A673 (cell line): ENCODE measurements at regions not wholly inside any gene's neighbourhood (a gene's known extent, or its start where the extent isn't known, plus 50 kb on each side); places are given as distances from the start of the nearest gene placed in this dataset.

Source experiments
- BruUV-seq: library from RNA; stranded (reverse); fragments of 400-500 nt; replicated peaks from 2 replicates; lab custom pipeline; 2021; lab: Mats Ljungman, UMichigan
- CTCF ChIA-PET: fragments of 300-600 bp; sonication (Branson Sonifier 250); formaldehyde crosslinking; loops from one replicate; lab custom pipeline; 2022; ENCODE audit warnings: antibody characterized with exemption; lab: Charles Lee
- POLR2A ChIA-PET: fragments of 300-600 bp; sonication (Branson Sonifier 250); formaldehyde crosslinking; loops from one replicate; lab custom pipeline; 2022; ENCODE audit warnings: antibody characterized with exemption; ENCODE audit not compliant: low non-redundant PET; lab: Charles Lee
- DNase-seq: peaks from one replicate; pipeline ENCODE4 v3.0.0-alpha.2; 2015; ENCODE audit warnings: low spot score
- H3K27ac ChIP-seq: fragments of 200-600 bp; sonication (generic); 2 replicates; pipeline ENCODE4 v1.5.1; 2016; ENCODE audit warnings: mixed run types, low read depth, mild to moderate bottlenecking, mixed read lengths, antibody characterized with exemption, low read length; ENCODE audit not compliant: poor library complexity, severe bottlenecking
- H3K27me3 ChIP-seq: fragments of 200-600 bp; sonication (generic); replicated peaks from 2 replicates; pipeline ENCODE4 v1.6.1; 2017; ENCODE audit warnings: mixed run types, low read depth, mild to moderate bottlenecking, mixed read lengths, antibody characterized with exemption, low read length; ENCODE audit not compliant: insufficient read depth, poor library complexity
- H3K36me3 ChIP-seq: fragments of 200-600 bp; sonication (generic); 2 replicates; pipeline ENCODE4 v1.6.1; 2016; ENCODE audit warnings: mixed run types, mild to moderate bottlenecking, mixed read lengths, antibody characterized with exemption, low read length; ENCODE audit not compliant: insufficient read depth, poor library complexity, severe bottlenecking
- H3K4me1 ChIP-seq: fragments of 200-600 bp; sonication (generic); 2 replicates; pipeline ENCODE4 v1.6.1; 2017; ENCODE audit warnings: mixed run types, mild to moderate bottlenecking, mixed read lengths, antibody characterized with exemption, low read length; ENCODE audit not compliant: insufficient read depth, poor library complexity, severe bottlenecking
- H3K4me3 ChIP-seq: fragments of 200-600 bp; sonication (generic); 2 replicates; pipeline ENCODE4 v1.5.1; 2016; ENCODE audit warnings: low read depth, mixed run types, mild to moderate bottlenecking, mixed read lengths, low read length; ENCODE audit not compliant: poor library complexity, severe bottlenecking
- H3K9me3 ChIP-seq: fragments of 200-600 bp; sonication (generic); 2 replicates; pipeline ENCODE4 v1.6.1; 2016; ENCODE audit warnings: mixed run types, low read depth, mild to moderate bottlenecking, mixed read lengths, antibody characterized with exemption, low read length; ENCODE audit not compliant: poor library complexity, severe bottlenecking
- CTCF ChIP-seq: fragments of 300-800, 200-600 bp; sonication (generic); conservative IDR thresholded peaks from 2 replicates; pipeline ENCODE4 v1.5.1; 2017; ENCODE audit warnings: low read depth, mild to moderate bottlenecking, antibody characterized with exemption, low read length, moderate library complexity, mixed read lengths
- EZH2 ChIP-seq: fragments of 200-600 bp; sonication (generic); IDR thresholded peaks from 2 replicates; pipeline ENCODE4 v1.6.1; 2017; ENCODE audit warnings: borderline replicate concordance, low read depth, mild to moderate bottlenecking, mixed read lengths, antibody characterized with exemption, low read length; ENCODE audit not compliant: poor library complexity, severe bottlenecking
- intact Hi-C: fragments of 100-400 bp; cut with micrococcal nuclease; formaldehyde crosslinking; loops from one replicate; pipeline ENCODE4 v1.10.0; 2022; ENCODE audit not compliant: unreplicated experiment

GRCh38 chr6:158870649-158870957 lies 51.4 kb upstream of the EZR start:
- H3K36me3 ChIP-seq: no peaks in the 10 kb centered on the region
- CTCF ChIA-PET: no interaction called here

GRCh38 chr6:158869826-158870648 lies 50.9 kb upstream of the EZR start:
- no peak for DNase-seq
- H3K36me3 ChIP-seq: no peaks in the 10 kb centered on the region
- CTCF ChIA-PET: no interaction called here
- H3K4me3 ChIP-seq: peak overlapping the region; percentile 49
- H3K27me3 ChIP-seq: no peaks in the 10 kb centered on the region
- peaks cover 7% of the 10 kb centered on the region for H3K4me1 ChIP-seq
- POLR2A ChIA-PET: interaction anchor here (0.6 to 0.8 kb wide), 4 partner anchors 12 to 213 kb away, joined by 3 to 7 read pairs (median 3); no protein-coding TSS in a partner anchor
- H3K9me3 ChIP-seq: no peaks in the 10 kb centered on the region
- BruUV-seq: TSS peak; percentile 95
- TF ChIP-seq EZH2: no peak
- no peak for TF ChIP-seq CTCF
- peak overlapping the region; percentile 97 for H3K27ac ChIP-seq
- intact Hi-C loops: loop anchor here (2.0 kb wide), 1 partner anchor 51 kb away; the partner anchor contains the start of gene EZR

More at GRCh38 chr6:158870649-158870957, 51.4 kb upstream of the EZR start:
- intact Hi-C loops: no loop called here
- POLR2A ChIA-PET: no interaction called here
- Histone ChIP-seq H3K9me3 (no peaks in the 10 kb centered on the region), H3K4me3 (no peak overlapping the region), H3K27ac (peak overlapping the region; percentile 97), H3K4me1 (peaks cover 7% of the 10 kb centered on the region), H3K27me3 (no peaks in the 10 kb centered on the region)
- no peak for TF ChIP-seq CTCF
- TF ChIP-seq EZH2: no peak
- BruUV-seq: no TSS peak
- DNase-seq: no peak

DNA sequence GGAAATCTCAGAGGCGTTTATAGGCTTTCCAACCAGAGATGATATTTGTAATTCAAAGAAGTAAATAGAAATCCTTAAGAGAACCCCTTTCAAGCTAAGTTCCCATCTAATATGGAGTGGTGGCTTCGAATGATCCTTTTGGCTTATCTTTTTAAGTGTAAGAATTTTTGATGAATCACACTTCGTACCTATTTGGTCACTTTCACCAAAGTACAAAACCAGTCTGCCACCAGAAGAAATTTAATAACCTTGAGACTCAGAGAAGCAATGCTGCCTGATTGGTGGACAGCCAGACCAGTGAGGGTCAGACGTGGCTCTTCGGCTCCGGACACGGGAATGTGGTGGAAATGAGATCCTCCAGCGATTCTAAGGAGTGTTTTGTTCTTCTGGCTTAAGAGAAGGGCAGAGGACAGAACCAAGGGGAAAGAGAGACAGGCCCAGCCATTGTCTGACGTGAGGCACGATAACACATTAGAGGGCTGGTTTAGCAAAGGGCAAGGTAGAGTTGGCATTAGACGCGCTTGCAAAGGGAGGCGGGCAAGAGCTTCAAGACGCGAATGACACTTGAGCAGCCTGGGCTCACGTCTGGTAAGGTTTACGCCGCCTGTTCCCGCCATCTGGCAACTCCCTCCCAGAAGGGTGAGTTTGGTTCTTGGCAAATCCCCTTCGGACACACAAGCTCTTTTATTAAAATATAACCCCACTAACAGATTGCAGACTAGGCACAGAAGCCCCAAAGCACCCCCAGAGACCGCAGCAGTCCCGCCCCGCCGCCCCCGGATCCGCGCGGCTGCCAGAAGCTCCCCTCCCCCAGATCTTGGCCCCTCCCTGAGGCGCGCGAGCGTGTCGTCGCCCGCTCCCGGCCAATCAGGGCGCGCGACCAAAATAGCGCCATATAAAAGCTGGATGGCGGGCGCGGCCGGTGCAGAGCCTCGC lies 50.0 kb upstream of the EZR start:
- Histone ChIP-seq H3K27me3 (no peaks in the 10 kb centered on the region), H3K36me3 (no peaks in the 10 kb centered on the region), H3K9me3 (no peaks in the 10 kb centered on the region), H3K4me1 (peaks cover 7% of the 10 kb centered on the region), H3K4me3 (peak overlapping the region; percentile 49), H3K27ac (peak overlapping the region; percentile 97)
- ChIA-PET POLR2A (interaction anchor here (0.6 to 0.8 kb wide), 4 partner anchors 11 to 214 kb away, joined by 3 to 7 read pairs (median 3); no protein-coding TSS in a partner anchor), CTCF (no interaction called here)
- intact Hi-C loops: loop anchor here (2.0 kb wide), 1 partner anchor 50 kb away; the partner anchor contains the start of gene EZR
- DNase-seq: peak; percentile 96
- TF ChIP-seq EZH2 (no peak), CTCF (no peak)
- BruUV-seq: TSS peak; percentile 99
